Esophagus squamous epithelium (tissue), 4 donors: ENCODE measurements at regions not wholly inside any gene's neighbourhood (a gene's known extent, or its start where the extent isn't known, plus 50 kb on each side); places are given as distances from the start of the nearest gene placed in this dataset.

Source experiments
- POLR2A ChIP-seq, 4 donors: fragments of 450-650 bp; IDR thresholded peaks; one replicate each; pipeline ENCODE4 v1.6.1; 2017; ENCODE audit warnings: antibody characterized with exemption in 4 of 4, mild to moderate bottlenecking in 4 of 4, moderate library complexity in 3 of 4
- TF ChIP-seq, protein P1 (sequence below), 6 experiments: fragments of 450-650 bp in 4 of 6; fragments of 200-600 bp in 2 of 6; sonication (generic) in 2 of 6; IDR thresholded peaks; one replicate each; pipeline ENCODE4 v1.5.1; 2016 to 2019; ENCODE audit warnings: antibody characterized with exemption in 6 of 6, mild to moderate bottlenecking in 4 of 6, moderate library complexity in 4 of 6

DNA sequence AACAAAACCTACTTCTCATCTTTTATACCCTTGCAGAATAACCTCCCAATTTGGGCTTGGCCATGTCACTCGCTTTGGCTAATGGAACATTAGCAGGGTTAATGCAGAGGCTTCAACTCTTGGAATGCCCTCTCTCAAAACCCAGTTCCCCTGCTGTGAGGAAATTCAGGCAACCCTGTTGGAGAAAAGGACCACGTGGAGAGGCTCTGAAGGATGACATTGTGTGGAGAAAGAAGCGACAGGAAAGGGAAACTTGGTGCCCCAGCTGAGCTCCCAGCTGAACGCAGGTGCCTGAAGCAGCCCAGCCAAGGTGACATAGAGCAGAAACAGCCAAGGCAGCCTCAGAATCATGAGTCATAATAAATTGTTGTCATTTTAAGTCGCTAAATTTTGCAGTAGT lies 214.2 kb upstream of the GHITM start:
- TF ChIP-seq, protein P1, sequence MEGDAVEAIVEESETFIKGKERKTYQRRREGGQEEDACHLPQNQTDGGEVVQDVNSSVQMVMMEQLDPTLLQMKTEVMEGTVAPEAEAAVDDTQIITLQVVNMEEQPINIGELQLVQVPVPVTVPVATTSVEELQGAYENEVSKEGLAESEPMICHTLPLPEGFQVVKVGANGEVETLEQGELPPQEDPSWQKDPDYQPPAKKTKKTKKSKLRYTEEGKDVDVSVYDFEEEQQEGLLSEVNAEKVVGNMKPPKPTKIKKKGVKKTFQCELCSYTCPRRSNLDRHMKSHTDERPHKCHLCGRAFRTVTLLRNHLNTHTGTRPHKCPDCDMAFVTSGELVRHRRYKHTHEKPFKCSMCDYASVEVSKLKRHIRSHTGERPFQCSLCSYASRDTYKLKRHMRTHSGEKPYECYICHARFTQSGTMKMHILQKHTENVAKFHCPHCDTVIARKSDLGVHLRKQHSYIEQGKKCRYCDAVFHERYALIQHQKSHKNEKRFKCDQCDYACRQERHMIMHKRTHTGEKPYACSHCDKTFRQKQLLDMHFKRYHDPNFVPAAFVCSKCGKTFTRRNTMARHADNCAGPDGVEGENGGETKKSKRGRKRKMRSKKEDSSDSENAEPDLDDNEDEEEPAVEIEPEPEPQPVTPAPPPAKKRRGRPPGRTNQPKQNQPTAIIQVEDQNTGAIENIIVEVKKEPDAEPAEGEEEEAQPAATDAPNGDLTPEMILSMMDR (IDR thresholded peaks at IDR 0.05) = no peak
- TF ChIP-seq POLR2A (IDR thresholded peaks at IDR 0.05) = no peak
